CD4-positive, alpha-beta T cell (primary cell): ENCODE measurements at regions not wholly inside any gene's neighbourhood (a gene's known extent, or its start where the extent isn't known, plus 50 kb on each side); places are given as distances from the start of the nearest gene placed in this dataset.

Source experiments
- ATAC-seq: fragments of 200-7000 bp; cut with Tn5 transposase; one replicate; pipeline ENCODE4 v1.10.0; 2022; ENCODE audit warnings: mild to moderate bottlenecking; ENCODE audit not compliant: poor library complexity
- CTCF ChIA-PET: fragments of 350-600 bp; sonication (Branson Sonifier 250); formaldehyde crosslinking; loops from one replicate; lab custom pipeline; 2021; ENCODE audit warnings: antibody characterized with exemption, inconsistent platforms; lab: Charles Lee
- POLR2A ChIA-PET: fragments of 350-600 bp; sonication (Branson Sonifier 250); formaldehyde crosslinking; loops from one replicate; lab custom pipeline; 2021; ENCODE audit warnings: antibody characterized with exemption, inconsistent platforms; lab: Charles Lee
- DNase-seq, 14 experiments: peaks; one replicate each; pipeline ENCODE4 v3.0.0-alpha.2; 2013 to 2020; ENCODE audit warnings: mixed read lengths in 2 of 14
- H3K27ac ChIP-seq, 2 donors: one replicate each; pipeline versions ENCODE4 v1.5.1 to v1.7.0; 2013; ENCODE audit warnings: low read length in 2 of 2, low read depth in 1 of 2, mild to moderate bottlenecking in 1 of 2
- H3K27me3 ChIP-seq, 2 experiments: 1 replicate in 1 of 2; 2 replicates in 1 of 2; pipeline versions ENCODE4 v1.6.1 to v1.7.0; 2013; ENCODE audit warnings: low read length in 2 of 2, control low read depth in 1 of 2, mild to moderate bottlenecking in 1 of 2, moderate library complexity in 1 of 2; ENCODE audit not compliant: insufficient read depth in 2 of 2, control insufficient read depth in 1 of 2
- H3K36me3 ChIP-seq: one replicate; pipeline ENCODE4 v1.6.1; 2013; ENCODE audit warnings: low read length, control low read depth; ENCODE audit not compliant: insufficient read depth
- H3K4me1 ChIP-seq: one replicate; pipeline ENCODE4 v1.6.1; 2013; ENCODE audit warnings: low read length, control low read depth; ENCODE audit not compliant: insufficient read depth
- H3K4me3 ChIP-seq: one replicate; pipeline ENCODE4 v1.5.1; 2013; ENCODE audit warnings: mild to moderate bottlenecking, low read length, moderate library complexity
- H3K9me3 ChIP-seq, 2 experiments: 1 replicate in 1 of 2; 2 replicates in 1 of 2; pipeline versions ENCODE4 v1.6.1 to v1.7.0; 2013; ENCODE audit warnings: low read length in 2 of 2, mild to moderate bottlenecking in 2 of 2, control low read depth in 1 of 2, moderate library complexity in 1 of 2; ENCODE audit not compliant: control insufficient read depth in 1 of 2, insufficient read depth in 1 of 2
- H3K27ac Mint-ChIP-seq: one replicate; pipeline ENCODE4 v1.8.0; 2020; ENCODE audit warnings: mixed read lengths
- H3K27me3 Mint-ChIP-seq: one replicate; pipeline ENCODE4 v1.8.0; 2021; ENCODE audit warnings: mixed read lengths
- H3K36me3 Mint-ChIP-seq: one replicate; pipeline ENCODE4 v1.8.0; 2021; ENCODE audit warnings: low read depth, mixed read lengths
- H3K4me1 Mint-ChIP-seq: one replicate; pipeline ENCODE4 v1.8.0; 2021; ENCODE audit warnings: low read depth, mixed read lengths
- H3K4me3 Mint-ChIP-seq: one replicate; pipeline ENCODE4 v1.8.0; 2020; ENCODE audit warnings: mild to moderate bottlenecking, mixed read lengths
- H3K9me3 Mint-ChIP-seq: one replicate; pipeline ENCODE4 v1.8.0; 2020; ENCODE audit warnings: mixed read lengths
- CTCF ChIP-seq: fragments of 200-600 bp; IDR thresholded peaks from one replicate; pipeline ENCODE4 v1.8.0; 2022; ENCODE audit warnings: antibody characterized with exemption, mild to moderate bottlenecking
- intact Hi-C, 2 experiments: fragments of 100-400 bp; cut with DNase I in 1 of 2; cut with micrococcal nuclease in 1 of 2; formaldehyde crosslinking; loops; one replicate each; pipeline versions ENCODE4 v1.15.1 to v1.9.0; 2023 to 2025; cut with DNase I, micrococcal nuclease

GRCh38 chr15:95489103-95489502, 841.4 kb upstream of the NR2F2 start:
- H3K9me3 Mint-ChIP-seq = peaks cover 5% of the 10 kb centered on the region
- Histone ChIP-seq H3K4me3 (no peak overlapping the region), H3K27ac (no peak overlapping the region), H3K9me3 (peaks cover 4 to 5% of the 10 kb centered on the region in 2 experiments), H3K27me3 (no peaks in the 10 kb centered on the region), H3K4me1 (no peaks in the 10 kb centered on the region), H3K36me3 (no peaks in the 10 kb centered on the region)
- H3K36me3 Mint-ChIP-seq = no peaks in the 10 kb centered on the region
- intact Hi-C loops = no loop called here
- POLR2A ChIA-PET = no interaction called here
- H3K4me3 Mint-ChIP-seq = no peak overlapping the region
- peaks cover 10% of the 10 kb centered on the region for H3K27me3 Mint-ChIP-seq
- no peak for TF ChIP-seq CTCF
- no peaks in the 10 kb centered on the region for H3K4me1 Mint-ChIP-seq
- no peak overlapping the region for H3K27ac Mint-ChIP-seq
- CTCF ChIA-PET = no interaction called here
- DNase-seq (no peak), ATAC-seq (no peak)

GRCh38 chr15:95492388-95493070, 838.0 kb upstream of the NR2F2 start:
- POLR2A ChIA-PET = no interaction called here

GRCh38 chr15:95494971-95495541, 835.4 kb upstream of the NR2F2 start:
- TF ChIP-seq CTCF = no peak
- no peaks in the 10 kb centered on the region for H3K36me3 ChIP-seq
- POLR2A ChIA-PET = no interaction called here
- H3K4me1 ChIP-seq = no peaks in the 10 kb centered on the region
- no peak overlapping the region for H3K27ac ChIP-seq
- intact Hi-C loops = no loop called here
- peaks cover 0 to 5% of the 10 kb centered on the region in 2 experiments for H3K9me3 ChIP-seq
- Mint-ChIP-seq H3K36me3 (no peaks in the 10 kb centered on the region), H3K27ac (no peak overlapping the region), H3K4me3 (no peak overlapping the region), H3K9me3 (no peaks in the 10 kb centered on the region), H3K27me3 (peaks cover 27% of the 10 kb centered on the region), H3K4me1 (peaks cover 7% of the 10 kb centered on the region)
- CTCF ChIA-PET = no interaction called here
- H3K4me3 ChIP-seq = no peak overlapping the region
- DNase-seq (no peak), ATAC-seq (no peak)
- H3K27me3 ChIP-seq = peaks cover 0 to 2% of the 10 kb centered on the region in 2 experiments

More at GRCh38 chr15:95492388-95493070, 838.0 kb upstream of the NR2F2 start:
- Histone ChIP-seq H3K4me1 (no peaks in the 10 kb centered on the region), H3K27ac (no peak overlapping the region), H3K27me3 (peaks cover 0 to 2% of the 10 kb centered on the region in 2 experiments), H3K36me3 (no peaks in the 10 kb centered on the region), H3K9me3 (peaks cover 0 to 5% of the 10 kb centered on the region in 2 experiments), H3K4me3 (no peak overlapping the region)
- no peak for ATAC-seq
- intact Hi-C loops = no loop called here
- DNase-seq = no peak
- H3K4me3 Mint-ChIP-seq = no peak overlapping the region
- CTCF ChIA-PET = no interaction called here
- H3K4me1 Mint-ChIP-seq = no peaks in the 10 kb centered on the region
- H3K27me3 Mint-ChIP-seq = peaks cover 27% of the 10 kb centered on the region
- H3K9me3 Mint-ChIP-seq = no peaks in the 10 kb centered on the region
- TF ChIP-seq CTCF = no peak
- no peak overlapping the region for H3K27ac Mint-ChIP-seq
- no peaks in the 10 kb centered on the region for H3K36me3 Mint-ChIP-seq
